ENCODE measurements at regions not wholly inside any gene's neighbourhood (a gene's known extent, or its start where the extent isn't known, plus 50 kb on each side); places are given as distances from the start of the nearest gene placed in this dataset.

DNA sequence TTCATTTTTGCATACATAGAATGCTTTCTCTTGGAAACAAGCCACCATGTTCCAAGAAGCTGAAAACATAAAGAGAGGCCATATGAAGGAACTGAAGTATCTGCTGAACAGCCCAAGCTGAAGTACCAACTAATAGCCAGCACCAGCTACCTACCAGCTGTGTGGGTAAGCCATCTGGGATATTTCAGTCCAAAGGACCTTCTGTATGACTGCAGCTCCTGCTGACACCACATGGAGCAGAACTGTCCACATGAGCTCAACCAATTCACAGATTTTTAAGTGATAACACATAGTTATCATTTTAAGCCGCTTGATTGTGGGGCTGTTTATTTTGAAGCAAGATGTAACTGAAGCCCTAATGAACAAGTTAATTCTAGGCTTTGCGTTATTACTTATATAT is 621.1 kb upstream of the KLHL1 start:
- TF ChIP-seq, protein P1, sequence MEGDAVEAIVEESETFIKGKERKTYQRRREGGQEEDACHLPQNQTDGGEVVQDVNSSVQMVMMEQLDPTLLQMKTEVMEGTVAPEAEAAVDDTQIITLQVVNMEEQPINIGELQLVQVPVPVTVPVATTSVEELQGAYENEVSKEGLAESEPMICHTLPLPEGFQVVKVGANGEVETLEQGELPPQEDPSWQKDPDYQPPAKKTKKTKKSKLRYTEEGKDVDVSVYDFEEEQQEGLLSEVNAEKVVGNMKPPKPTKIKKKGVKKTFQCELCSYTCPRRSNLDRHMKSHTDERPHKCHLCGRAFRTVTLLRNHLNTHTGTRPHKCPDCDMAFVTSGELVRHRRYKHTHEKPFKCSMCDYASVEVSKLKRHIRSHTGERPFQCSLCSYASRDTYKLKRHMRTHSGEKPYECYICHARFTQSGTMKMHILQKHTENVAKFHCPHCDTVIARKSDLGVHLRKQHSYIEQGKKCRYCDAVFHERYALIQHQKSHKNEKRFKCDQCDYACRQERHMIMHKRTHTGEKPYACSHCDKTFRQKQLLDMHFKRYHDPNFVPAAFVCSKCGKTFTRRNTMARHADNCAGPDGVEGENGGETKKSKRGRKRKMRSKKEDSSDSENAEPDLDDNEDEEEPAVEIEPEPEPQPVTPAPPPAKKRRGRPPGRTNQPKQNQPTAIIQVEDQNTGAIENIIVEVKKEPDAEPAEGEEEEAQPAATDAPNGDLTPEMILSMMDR (IDR thresholded peaks at IDR 0.05; ENCODE audit: low read depth, low read length) = no peak
- TF ChIP-seq EZH2phosphoT487 (IDR thresholded peaks at IDR 0.05; ENCODE audit: low read depth) = no peak

Measured in OCI-LY3 (cell line).